Gastrocnemius medialis (tissue), 4 donors: ENCODE measurements at regions not wholly inside any gene's neighbourhood (a gene's known extent, or its start where the extent isn't known, plus 50 kb on each side); places are given as distances from the start of the nearest gene placed in this dataset.

Experiments used
- ATAC-seq, 2 donors: fragments of 150-250 bp; one replicate each; pipeline ENCODE4 v1.9.1; 2016
- DNase-seq, 2 donors: peaks; one replicate each; pipeline ENCODE4 v3.0.0-alpha.2; 2019
- H3K27ac ChIP-seq, 4 donors: fragments of 200-600 bp; sonication (generic); 1 replicate in 1 of 4; 2 replicates in 3 of 4; pipeline ENCODE4 v1.5.1; 2016 to 2018; ENCODE audit warnings: mild to moderate bottlenecking in 2 of 4, moderate library complexity in 1 of 4
- H3K27me3 ChIP-seq, 3 donors: fragments of 200-600 bp; sonication (generic) in 2 of 3; 1 replicate in 1 of 3; 2 replicates in 2 of 3; pipeline versions ENCODE4 v1.5.1 to v1.6.0; 2016 to 2019; ENCODE audit warnings: mild to moderate bottlenecking in 1 of 3, moderate library complexity in 1 of 3
- H3K36me3 ChIP-seq, 2 donors: fragments of 200-600 bp; sonication (generic) in 1 of 2; one replicate each; pipeline ENCODE4 v1.5.1; 2017 to 2018
- H3K4me1 ChIP-seq, 2 donors: fragments of 200-600 bp; sonication (generic) in 1 of 2; one replicate each; pipeline ENCODE4 v1.5.1; 2016 to 2017; ENCODE audit warnings: mild to moderate bottlenecking in 2 of 2
- H3K4me3 ChIP-seq, 4 donors: fragments of 200-600 bp; sonication (generic) in 3 of 4; 1 replicate in 1 of 4; 2 replicates in 3 of 4; pipeline ENCODE4 v1.5.1; 2016 to 2019; ENCODE audit warnings: mild to moderate bottlenecking in 2 of 4
- H3K9me3 ChIP-seq, 3 donors: fragments of 200-600 bp; sonication (generic) in 2 of 3; 1 replicate in 1 of 3; 2 replicates in 2 of 3; pipeline ENCODE4 v1.5.1; 2016 to 2019
- CTCF ChIP-seq, 5 experiments: fragments of 450-650 bp in 3 of 5; fragments of 200-600 bp in 2 of 5; sonication (generic) in 2 of 5; IDR thresholded peaks in 4 of 5; conservative IDR thresholded peaks in 1 of 5; 1 replicate in 4 of 5; 2 replicates in 1 of 5; pipeline ENCODE4 v1.5.1; 2016 to 2019; ENCODE audit warnings: antibody characterized with exemption in 5 of 5, mild to moderate bottlenecking in 3 of 5, moderate library complexity in 3 of 5
- POLR2A ChIP-seq, 2 donors: fragments of 450-650 bp; IDR thresholded peaks; one replicate each; pipeline ENCODE4 v1.6.1; 2017; ENCODE audit warnings: antibody characterized with exemption in 2 of 2, mild to moderate bottlenecking in 2 of 2, moderate library complexity in 2 of 2
- in situ Hi-C, 4 donors: fragments of 200-750 bp; cut with MboI; loops; one replicate each; pipeline versions ENCODE4 v1.15.0 to v1.8.0; 2017; ENCODE audit warnings: low sequenced_read_pairs in 4 of 4
- intact Hi-C: fragments of 100-400 bp; cut with DNase I; formaldehyde crosslinking; loops from one replicate; pipeline ENCODE4 v1.15.1; 2023; ENCODE audit warnings: low total_unique reads

- H3K4me1 ChIP-seq: no peaks in the 10 kb centered on the region
- H3K4me3 ChIP-seq: no peak overlapping the region
- ATAC-seq (no peak), DNase-seq (no peak)
- TF ChIP-seq CTCF (IDR thresholded peaks at IDR 0.05 in 4 of 5, conservative IDR thresholded peaks at IDR 0.05 in 1 of 5): no peak
- no peak for TF ChIP-seq POLR2A (IDR thresholded peaks at IDR 0.05)
- H3K27me3 ChIP-seq: no peaks in the 10 kb centered on the region
- H3K27ac ChIP-seq: no peak overlapping the region
- intact Hi-C loops: no loop called here
- no peaks in the 10 kb centered on the region for H3K9me3 ChIP-seq
- in situ Hi-C loops: no loop called here
- no peaks in the 10 kb centered on the region for H3K36me3 ChIP-seq
These were observed 712.6 kb downstream of the SLC16A7 start for GRCh38 chr12:60308366-60308991.

- no peak for TF ChIP-seq POLR2A (IDR thresholded peaks at IDR 0.05)
- no peak for TF ChIP-seq CTCF (IDR thresholded peaks at IDR 0.05 in 4 of 5, conservative IDR thresholded peaks at IDR 0.05 in 1 of 5)
- Histone ChIP-seq H3K27ac (no peak overlapping the region), H3K36me3 (no peaks in the 10 kb centered on the region), H3K4me1 (no peaks in the 10 kb centered on the region), H3K9me3 (no peaks in the 10 kb centered on the region), H3K4me3 (no peak overlapping the region), H3K27me3 (no peaks in the 10 kb centered on the region)
- intact Hi-C loops: no loop called here
- ATAC-seq (no peak), DNase-seq (no peak)
- in situ Hi-C loops: no loop called here
These were observed 716.1 kb downstream of the SLC16A7 start for GRCh38 chr12:60311940-60312339.

GRCh38 chr12:60317361-60317760 lies 721.5 kb downstream of the SLC16A7 start:
- no peaks in the 10 kb centered on the region for H3K36me3 ChIP-seq
- intact Hi-C loops: no loop called here

GRCh38 chr12:60324746-60325145 lies 728.9 kb downstream of the SLC16A7 start:
- no peaks in the 10 kb centered on the region for H3K27me3 ChIP-seq
- no peak for DNase-seq
- H3K4me3 ChIP-seq: no peak overlapping the region
- no peak for ATAC-seq
- TF ChIP-seq CTCF (IDR thresholded peaks at IDR 0.05 in 4 of 5, conservative IDR thresholded peaks at IDR 0.05 in 1 of 5): no peak
- TF ChIP-seq POLR2A (IDR thresholded peaks at IDR 0.05): no peak
- intact Hi-C loops (no loop called here), in situ Hi-C loops (no loop called here)
- no peaks in the 10 kb centered on the region for H3K36me3 ChIP-seq
- H3K4me1 ChIP-seq: no peaks in the 10 kb centered on the region
- H3K27ac ChIP-seq: no peak overlapping the region
- H3K9me3 ChIP-seq: no peaks in the 10 kb centered on the region

More at GRCh38 chr12:60317361-60317760, 721.5 kb downstream of the SLC16A7 start:
- TF ChIP-seq CTCF (IDR thresholded peaks at IDR 0.05 in 4 of 5, conservative IDR thresholded peaks at IDR 0.05 in 1 of 5) (no peak), POLR2A (IDR thresholded peaks at IDR 0.05) (no peak)
- no peak overlapping the region for H3K4me3 ChIP-seq
- no peak for ATAC-seq
- H3K9me3 ChIP-seq: no peaks in the 10 kb centered on the region
- no peaks in the 10 kb centered on the region for H3K27me3 ChIP-seq
- in situ Hi-C loops: no loop called here
- no peaks in the 10 kb centered on the region for H3K4me1 ChIP-seq
- H3K27ac ChIP-seq: no peak overlapping the region
- DNase-seq: no peak

- Histone ChIP-seq H3K4me3 (no peak overlapping the region), H3K36me3 (no peaks in the 10 kb centered on the region), H3K27me3 (no peaks in the 10 kb centered on the region), H3K27ac (no peak overlapping the region), H3K9me3 (no peaks in the 10 kb centered on the region), H3K4me1 (no peaks in the 10 kb centered on the region)
- intact Hi-C loops: no loop called here
- ATAC-seq (no peak), DNase-seq (no peak)
- in situ Hi-C loops: no loop called here
- TF ChIP-seq POLR2A (IDR thresholded peaks at IDR 0.05): no peak
- TF ChIP-seq CTCF (IDR thresholded peaks at IDR 0.05 in 4 of 5, conservative IDR thresholded peaks at IDR 0.05 in 1 of 5): no peak
These were observed 737.6 kb downstream of the SLC16A7 start for GRCh38 chr12:60333461-60333860.
